CD4-positive, alpha-beta T cell treated with Interleukin-1 beta for 1 hour (primary cell): ENCODE measurements at regions not wholly inside any gene's neighbourhood (a gene's known extent, or its start where the extent isn't known, plus 50 kb on each side); places are given as distances from the start of the nearest gene placed in this dataset.
"Not testable (repeated sequence)": the region's sequence is repeated elsewhere in the genome, so short reads cannot be mapped to it uniquely, and the experiment has no call there.

Source experiments
- DNase-seq, 2 donors: peaks; one replicate each; pipeline ENCODE4 v3.0.0-alpha.2; 2020 to 2022

DNA sequence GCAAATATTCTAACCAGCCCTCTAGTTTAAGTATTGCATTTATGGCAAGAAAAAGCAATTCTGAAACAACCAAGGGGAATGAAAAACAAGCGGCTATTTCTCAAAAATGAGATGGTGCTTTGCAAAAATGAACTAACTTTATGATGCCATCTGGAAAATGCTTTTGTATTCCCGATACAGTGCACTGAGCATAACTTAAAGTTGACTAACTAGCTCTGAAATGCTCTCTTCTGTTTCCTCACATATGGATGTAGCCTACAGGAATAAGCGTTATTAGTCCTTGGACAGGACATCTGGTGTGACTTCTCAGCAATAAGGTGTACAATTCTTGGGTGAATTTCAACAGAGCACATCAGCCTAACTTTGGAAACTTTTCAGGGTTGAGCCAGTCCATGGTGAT, 228.2 kb upstream of the DDI1 start:
- no peak for DNase-seq

DNA sequence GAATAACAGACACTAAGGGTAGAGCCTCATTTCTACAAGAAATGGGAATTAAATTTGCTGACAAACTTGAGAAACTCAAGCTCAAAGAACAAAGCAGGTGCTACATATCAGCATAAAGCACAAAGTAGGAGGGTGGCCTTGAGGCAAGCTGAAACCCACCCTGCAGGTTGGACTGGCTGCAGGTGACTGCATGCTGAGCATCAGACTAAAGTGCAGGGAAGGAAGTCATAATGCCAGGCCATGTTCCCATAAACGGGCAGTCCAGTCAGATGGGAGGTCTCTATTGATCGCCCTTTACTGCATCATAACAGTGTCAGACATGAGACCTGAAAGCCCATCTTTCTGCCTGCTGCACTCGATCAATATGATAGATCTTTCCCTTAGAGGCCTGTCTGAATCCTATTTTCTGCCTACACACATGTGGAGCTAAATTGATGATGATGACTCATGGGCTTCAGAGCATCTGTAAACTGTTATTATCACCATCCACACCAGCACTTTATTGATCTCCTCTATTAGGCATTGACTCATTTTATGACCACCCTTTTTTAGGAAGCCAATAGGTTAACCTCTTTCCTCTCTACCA, 224.5 kb upstream of the DDI1 start:
- DNase-seq: no peak

DNA sequence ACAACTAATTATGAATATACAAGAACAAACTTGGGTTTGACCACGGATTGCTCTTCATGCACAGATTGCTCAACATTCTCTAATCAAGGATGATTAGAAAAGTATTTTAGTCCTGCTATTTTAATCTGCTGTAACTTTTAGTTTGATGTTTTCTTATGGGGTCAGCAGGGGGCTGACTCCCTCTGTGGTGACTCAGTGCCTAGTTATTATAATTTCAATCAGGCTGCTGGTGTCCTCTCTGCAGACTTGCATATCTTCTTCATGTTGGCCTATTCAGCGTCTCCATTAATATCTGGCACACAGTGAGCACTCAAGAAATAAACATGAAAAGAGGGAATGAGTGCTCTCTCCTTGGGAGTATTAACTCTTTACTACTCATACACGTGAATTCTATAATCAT, 223.8 kb upstream of the DDI1 start:
- DNase-seq: no peak

DNA sequence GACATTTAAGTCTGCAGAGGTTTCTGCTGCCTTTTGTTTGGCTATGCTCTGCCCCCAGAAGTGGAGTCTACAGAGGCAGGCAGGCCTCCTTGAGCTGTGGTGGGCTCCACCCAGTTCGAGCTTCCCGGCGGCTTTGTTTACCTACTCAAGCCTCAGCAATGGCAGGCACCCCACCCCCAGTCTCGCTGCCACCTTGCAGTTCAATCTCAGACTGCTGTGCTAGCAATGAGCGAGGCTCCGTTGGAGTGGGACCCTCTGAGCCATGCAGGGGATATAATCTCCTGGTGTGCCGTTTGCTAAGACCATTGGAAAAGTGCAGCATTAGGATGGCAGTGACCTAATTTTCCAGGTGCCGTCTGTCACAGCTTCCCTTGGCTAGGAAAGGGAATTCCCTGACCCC, 216.1 kb upstream of the DDI1 start:
- DNase-seq: not testable (repeated sequence)

DNA sequence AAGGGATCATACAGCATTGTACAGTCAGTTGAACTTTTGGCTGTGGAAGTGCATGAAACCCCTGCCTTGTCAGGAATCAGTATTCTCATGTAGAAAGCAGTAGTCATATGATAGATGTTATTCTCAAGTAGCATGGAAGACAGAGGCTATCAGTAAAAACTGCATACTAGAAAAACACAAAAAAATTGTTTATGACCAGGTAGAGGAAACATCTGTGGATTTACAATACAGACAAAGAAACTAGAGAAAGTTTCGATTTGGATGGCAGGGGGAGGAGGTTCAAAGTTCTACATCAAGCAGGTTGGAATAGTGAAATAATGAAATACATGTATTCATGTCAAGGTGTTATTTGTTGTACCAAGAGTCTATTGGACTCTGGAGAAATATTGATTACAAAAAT, 212.3 kb upstream of the DDI1 start:
- DNase-seq: no peak

DNA sequence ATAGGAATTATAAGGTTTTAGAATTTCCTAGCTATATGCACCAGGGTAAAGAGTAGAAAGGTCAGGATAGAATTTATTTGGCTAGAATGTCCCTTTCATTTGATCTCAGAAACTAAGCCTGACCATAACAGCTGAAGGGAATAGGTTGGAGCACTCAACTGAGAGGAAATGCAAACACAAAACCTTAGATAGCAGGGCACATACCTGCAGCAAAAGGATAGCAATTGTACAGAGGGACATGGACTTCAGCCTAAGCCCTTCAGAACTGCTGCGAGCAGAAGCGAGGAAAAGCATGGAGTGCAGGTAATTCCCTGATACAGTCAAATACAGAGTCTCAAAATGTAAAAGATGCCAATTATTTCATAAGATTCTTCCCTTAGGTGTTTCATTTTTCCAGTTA, 211.0 kb upstream of the DDI1 start:
- no peak for DNase-seq

DNA sequence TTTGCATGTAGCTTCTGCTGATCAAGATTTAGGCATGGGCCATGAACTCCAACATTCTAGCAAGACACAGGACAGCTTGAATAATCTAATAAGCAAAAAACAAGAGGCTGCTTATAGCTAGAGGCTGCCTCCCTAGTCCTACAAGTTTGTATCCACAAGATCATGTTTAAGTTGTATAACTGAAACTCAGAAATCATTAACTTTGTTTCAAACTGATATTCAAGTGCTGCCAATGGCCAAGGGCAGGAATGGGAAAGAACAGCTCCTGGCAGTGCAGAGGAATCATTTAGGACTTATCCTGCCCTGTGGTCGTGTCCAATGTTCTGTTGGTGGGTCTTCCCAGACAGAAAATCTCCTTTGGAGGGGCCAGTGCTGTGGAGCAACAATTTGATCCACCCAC, 209.6 kb upstream of the DDI1 start:
- no peak for DNase-seq

DNA sequence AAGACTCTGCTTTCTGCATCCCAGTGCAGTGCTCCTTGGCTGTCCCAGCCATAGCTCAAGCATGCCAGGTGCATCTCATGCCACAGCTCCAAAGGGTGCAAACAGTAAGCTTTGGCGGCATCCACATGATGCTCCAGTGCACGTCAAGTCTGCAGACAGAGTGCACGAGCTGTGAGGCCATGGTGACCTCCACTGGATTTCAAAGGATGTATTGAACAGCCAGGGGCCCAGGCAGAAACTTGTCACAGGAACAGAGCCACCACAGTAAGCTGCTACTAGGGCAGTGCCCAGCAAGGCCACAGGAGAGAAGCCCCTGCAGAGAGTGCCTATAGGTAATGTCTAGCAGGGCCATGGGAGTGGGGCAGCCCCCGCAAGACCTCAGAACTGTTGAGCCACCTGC, 206.8 kb upstream of the DDI1 start:
- no peak for DNase-seq

DNA sequence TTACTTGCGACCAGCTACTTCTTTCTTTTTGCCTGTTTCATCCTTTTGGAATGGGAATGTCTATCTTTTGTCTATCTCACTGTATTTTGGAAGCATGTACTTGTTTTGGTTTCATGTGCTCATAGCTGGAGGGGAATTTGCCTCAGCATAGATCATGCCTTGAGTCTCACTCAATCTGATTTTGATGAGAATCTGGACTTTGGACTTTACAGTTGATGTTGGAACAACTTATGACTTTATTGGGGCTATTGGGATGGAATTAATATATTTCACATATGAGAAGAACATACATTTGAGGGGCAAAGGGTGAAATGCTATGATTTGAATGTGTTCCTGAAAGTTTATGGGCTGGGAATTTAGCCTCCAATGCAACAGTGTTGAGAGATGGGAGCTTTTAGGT, 206.2 kb upstream of the DDI1 start:
- DNase-seq: no peak

DNA sequence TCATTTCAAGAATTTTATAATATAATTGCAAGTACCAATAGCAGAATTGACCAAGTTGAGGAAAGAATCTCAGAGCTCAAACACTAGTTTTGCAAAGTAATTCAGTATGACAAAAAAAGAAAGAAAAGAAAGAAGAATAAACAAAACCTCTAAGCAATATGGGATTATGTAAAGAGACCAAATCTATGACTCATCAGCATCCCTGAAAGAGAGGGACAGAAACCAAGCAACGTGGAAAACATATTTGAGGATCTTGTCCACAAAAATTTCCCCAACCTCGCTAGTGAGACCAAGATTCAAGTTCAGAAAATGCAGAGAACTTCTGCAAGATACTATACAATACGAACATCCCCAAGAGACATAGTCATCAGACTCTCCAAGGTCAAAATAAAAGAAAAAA, 203.7 kb upstream of the DDI1 start:
- DNase-seq: no peak

DNA sequence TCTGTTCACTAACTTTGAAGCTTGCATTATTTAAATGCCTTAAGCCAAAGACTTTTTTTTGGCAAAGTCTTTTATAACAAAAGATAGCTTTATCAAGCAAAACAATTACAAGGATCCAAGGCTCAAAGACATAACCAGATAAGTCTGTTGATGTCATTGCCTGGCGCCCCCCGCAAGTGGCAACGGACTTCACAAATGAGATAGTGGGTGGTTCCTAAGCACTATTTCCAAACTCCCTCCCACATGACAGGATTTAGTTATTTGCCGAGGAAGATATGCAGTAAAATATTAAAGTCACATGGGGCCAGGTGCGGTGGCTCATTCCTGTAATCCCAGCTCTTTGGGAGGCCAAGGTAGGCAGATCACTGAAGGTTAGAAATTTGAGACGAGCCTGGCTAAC, 194.2 kb upstream of the DDI1 start:
- DNase-seq: no peak

DNA sequence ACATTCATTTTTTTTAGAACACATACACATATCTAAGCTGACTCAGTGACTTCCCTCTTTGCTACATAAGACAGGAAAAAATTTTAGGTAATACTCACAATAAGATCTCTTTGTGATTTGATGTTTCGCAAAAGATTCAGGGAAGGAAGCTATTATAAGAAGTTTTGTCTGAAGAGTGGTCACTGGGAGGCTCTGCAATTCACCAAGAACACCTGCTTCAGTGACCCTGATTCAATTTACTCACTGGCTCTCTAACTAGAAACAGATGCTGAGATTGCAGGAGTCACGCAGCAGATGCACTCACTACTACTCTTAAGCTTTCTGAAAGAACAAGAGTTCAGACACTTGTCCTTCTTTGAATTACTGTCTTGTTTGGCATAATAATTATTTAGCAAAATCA, 193.6 kb upstream of the DDI1 start:
- no peak for DNase-seq

DNA sequence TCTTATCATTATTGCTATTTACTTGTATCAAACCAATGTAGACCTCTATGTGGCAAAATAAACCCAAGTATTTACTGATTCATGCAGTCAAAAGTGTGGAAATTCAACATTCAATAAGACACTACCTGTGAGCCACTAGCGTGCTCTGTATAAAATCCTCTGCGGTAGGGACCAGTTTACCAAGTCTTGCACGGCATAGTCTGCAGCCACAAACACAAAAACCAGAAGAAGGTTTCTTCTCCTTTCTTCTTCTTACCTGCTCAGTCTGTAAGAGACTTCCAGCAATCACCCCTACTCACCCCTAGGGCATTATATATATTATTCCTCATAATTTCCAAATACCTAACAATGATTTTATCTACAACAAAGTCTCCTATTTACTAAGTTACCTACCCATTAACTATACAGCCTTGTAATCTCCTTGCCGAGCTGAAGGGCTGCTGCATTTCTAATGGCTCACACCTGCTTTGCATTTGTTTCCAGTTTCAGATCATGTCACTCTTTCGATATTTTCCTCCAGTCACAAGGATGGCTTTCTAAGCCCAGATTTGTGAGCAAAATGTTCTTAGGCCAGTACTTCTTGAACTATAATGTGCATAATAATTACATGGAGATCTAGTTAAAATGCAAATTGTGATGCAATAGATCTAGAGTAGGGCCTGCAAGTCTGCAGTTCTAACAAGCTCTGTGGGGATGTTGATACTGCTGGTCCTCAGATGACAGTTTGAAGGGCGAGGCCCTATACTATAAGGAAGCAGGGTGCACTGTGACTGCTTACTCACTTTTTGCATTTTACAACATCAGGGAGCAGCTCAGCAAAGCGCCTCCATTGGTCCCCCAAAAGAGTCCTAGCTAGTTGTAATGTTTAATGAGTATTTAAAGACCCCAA, 191.9 kb upstream of the DDI1 start:
- DNase-seq: no peak

DNA sequence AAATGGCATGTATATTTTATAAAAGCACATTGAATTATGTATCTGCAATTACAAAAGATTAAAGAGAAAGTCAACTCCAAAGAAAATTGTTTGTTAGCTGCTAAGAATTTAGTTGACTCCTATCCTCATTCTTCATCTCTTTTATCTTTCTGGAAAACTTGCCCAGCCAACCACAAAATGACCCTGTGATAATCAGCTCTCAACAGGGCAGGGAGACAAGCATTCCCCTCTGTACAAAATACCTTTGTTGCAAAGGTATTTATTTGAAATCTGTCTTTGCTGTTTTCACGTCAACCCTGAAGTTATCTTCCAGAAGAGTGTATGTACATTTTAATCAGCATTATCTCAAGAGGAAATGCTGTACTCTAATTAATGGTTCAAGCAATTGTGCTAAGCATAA, 191.1 kb upstream of the DDI1 start:
- DNase-seq: no peak

DNA sequence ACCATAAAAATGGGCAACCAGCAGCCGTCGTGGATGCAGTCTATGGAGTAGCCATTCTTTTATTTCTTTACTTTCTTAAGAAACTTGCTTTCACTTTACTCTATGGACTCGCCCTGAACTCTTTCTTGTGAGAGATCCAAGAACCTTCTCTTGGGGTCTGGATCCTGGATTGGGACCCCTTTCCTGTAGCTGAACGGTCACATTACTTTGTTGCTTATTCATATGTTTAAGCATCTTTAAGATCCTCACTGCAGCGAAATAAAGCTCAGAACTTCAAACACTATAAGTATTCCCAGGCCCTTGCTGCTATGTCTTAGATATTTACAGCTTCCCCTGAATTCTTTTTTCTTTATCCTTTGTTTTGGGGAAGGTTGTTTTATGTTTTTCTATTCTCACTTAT, 187.8 kb upstream of the DDI1 start:
- no peak for DNase-seq

DNA sequence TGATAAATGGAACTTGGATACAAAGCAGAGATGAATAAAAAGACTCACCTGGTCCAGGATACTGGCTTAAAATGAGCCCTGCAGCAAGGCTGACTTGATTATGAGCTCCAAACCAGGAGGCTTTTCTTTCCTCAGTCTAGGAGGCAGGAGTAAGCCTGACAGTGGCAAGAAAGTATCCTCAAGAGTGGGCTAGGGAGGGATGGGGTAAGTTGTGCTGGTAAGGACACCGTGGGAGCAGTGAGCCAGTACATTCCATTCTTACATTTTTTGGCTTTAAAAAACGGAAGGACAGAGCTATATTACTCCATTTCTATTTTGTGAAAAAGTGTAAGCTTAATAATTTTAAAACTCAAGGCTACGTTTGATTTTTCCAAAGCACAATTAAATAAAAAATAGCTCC, 187.1 kb upstream of the DDI1 start:
- DNase-seq: no peak

DNA sequence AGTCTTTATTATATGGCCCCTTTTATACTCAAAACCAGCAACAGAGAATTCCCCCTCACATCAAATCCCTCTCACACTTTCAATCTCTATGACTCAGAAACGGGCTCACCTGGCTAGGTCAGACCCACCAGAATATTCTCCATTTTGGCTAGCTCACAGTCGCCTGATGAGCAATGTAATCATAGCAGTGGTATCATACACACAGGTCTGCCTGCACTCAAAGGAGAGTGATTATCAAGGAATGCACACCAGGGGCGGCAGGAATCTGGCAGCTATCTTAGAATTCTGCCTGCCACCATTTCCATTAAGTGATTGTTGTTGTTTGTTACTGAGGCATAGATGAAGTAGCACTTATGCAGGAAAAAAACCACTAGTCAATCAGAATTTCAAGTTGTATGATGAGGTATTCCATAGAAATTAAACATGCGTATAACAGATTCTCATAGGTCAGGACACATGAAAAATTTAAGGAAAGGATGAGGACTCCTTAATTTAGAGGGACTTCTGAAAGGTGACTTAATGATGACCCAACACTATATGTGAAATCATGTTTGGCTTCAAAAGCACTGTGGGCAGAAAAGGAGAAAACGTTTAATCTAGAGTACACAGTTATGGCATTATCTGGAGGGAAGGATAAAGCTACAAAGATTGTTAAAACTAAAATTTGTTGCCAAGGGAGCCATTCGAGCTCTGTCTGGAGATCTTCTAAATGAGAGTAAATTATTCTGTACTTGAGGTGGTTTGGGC, 185.8 kb upstream of the DDI1 start:
- no peak for DNase-seq

DNA sequence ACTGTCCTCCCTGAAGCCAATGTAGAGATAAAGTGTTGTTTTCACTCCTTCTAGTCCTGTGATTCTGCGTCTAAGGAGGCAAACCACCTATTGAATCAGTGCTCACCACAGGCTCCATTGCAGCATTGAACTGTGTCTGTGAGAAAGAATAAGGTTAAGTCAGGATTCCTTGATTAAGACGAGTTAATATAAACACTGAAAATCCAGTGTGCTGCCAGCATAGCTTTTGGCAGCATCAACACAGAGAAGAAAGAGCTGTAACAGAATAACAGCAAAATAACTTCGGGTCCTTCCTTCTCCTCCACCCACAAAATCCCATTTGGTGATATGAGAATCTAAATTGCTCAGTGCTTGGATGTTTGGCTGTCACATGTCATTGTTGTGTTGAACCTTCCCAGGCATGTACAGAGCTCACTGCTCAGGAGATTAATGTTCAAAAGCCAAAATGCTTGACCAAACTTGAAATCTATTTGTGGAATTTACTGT, 185.2 kb upstream of the DDI1 start:
- no peak for DNase-seq
